ENCODE measurements at regions not wholly inside any gene's neighbourhood (a gene's known extent, or its start where the extent isn't known, plus 50 kb on each side); places are given as distances from the start of the nearest gene placed in this dataset.

DNA sequence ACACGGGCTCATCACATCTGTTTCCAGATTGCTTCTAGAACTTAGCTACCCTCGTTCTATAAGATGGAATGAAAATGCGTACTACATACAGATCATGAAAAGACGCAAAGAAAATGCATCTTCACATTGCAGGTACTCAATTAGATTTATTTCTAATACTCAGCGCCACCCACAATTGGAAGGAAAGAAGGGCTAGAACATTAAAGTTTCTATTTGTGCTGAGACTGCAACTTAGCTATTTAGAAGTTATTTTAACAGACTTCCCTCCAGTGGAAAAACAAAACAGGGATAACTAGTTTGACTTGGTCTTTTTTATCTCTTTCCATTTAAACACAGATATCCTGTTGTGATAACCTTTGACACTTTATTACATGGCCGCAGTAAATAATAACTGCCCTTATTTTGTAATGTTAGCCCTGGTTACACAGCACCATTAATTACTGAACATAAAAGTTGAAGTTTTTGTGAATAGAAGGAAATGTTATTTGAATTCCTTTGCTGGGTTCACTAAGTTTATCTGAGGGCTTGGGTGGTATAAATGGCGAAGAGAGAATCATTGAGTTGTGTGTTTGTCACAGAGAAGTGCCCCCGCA, 86.9 kb upstream of the SLC25A26 start:
- no peak for DNase-seq (ENCODE audit: low read depth)
- H3K4me3 ChIP-seq (ENCODE audit: low read depth, low read length) = no peak overlapping the region
- TF ChIP-seq, protein P1, sequence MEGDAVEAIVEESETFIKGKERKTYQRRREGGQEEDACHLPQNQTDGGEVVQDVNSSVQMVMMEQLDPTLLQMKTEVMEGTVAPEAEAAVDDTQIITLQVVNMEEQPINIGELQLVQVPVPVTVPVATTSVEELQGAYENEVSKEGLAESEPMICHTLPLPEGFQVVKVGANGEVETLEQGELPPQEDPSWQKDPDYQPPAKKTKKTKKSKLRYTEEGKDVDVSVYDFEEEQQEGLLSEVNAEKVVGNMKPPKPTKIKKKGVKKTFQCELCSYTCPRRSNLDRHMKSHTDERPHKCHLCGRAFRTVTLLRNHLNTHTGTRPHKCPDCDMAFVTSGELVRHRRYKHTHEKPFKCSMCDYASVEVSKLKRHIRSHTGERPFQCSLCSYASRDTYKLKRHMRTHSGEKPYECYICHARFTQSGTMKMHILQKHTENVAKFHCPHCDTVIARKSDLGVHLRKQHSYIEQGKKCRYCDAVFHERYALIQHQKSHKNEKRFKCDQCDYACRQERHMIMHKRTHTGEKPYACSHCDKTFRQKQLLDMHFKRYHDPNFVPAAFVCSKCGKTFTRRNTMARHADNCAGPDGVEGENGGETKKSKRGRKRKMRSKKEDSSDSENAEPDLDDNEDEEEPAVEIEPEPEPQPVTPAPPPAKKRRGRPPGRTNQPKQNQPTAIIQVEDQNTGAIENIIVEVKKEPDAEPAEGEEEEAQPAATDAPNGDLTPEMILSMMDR (IDR thresholded peaks at IDR 0.05; ENCODE audit: insufficient read depth, low read depth, low read length, missing control alignments) = no peak

DNA sequence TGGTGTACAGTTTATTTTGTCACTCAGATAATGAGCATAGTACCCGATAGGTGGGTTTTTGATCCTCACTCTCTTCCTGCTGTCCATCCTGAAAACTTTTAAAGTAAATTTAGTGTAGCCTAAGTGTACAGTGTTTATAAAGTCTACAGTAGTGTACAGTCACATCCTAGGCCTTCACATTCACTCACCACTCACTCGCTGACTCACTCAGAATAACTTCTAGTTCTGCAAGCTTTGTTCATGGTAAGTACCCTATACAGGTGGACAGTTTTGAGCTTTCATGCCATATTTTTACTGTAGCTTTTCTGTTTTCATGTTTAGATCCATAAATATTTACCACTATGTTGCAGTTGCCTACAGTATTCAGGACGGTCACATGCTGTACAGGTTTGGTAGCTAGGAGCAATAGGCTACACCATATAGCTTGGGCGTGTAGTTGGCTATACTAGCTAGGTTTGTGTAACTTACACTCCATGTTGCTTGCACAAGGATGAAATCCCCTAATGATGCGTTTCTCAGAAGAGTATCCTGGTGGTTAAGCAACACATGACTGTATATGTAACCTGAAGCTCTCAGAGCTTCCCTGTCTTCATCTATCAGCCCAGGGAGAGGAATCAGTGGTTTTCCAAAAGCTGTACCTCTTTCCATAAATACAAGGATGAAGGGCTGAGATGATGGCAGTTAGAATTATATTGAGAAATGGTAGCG, 87.6 kb upstream of the SLC25A26 start:
- no peak overlapping the region for H3K4me3 ChIP-seq (ENCODE audit: low read depth, low read length)
- no peak for DNase-seq (ENCODE audit: low read depth)
- TF ChIP-seq, protein P1 (IDR thresholded peaks at IDR 0.05; ENCODE audit: insufficient read depth, low read depth, low read length, missing control alignments) = no peak

DNA sequence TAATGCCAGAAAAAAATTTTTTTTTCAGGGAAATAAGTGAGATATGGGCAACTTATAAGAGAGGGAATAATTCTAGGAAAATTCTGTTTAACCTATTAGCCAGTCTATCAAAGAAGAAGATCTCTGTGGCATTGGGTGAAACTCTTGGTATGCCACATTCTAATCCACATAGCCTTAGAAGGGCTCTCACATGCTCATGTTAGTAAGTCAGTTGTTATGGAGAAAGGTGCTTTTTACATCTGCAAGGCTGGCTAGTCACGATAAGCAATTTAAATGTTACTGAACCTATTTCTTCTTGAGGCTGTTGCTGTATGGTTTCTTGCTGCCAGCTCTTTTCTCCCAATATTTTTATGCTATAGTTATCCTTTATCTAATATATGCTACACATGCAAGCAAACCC, 89.9 kb upstream of the MAGI1 start:
- H3K4me3 ChIP-seq (ENCODE audit: low read depth, low read length) = no peak overlapping the region
- TF ChIP-seq, protein P1 (IDR thresholded peaks at IDR 0.05; ENCODE audit: insufficient read depth, low read depth, low read length, missing control alignments) = no peak

DNA sequence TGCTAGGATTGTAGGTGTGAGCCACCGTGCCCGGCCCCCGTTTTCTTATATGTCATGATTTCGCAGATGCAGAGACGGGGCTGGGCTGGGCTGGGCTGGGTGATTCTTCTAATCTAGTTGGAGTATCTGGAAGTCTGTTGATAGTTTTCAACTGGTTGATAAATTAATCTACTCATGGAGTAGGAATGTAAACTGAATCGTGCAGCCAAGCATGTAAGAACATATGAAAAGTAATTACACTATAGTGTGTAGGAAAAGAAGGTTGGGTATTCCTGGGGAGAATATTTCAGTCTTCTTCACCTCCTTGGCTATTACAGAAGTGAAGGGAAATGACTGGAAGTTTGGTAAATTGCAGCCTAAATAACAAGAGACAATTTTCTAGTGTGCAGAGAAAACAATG, 82.6 kb upstream of the MAGI1 start:
- TF ChIP-seq, protein P1 (IDR thresholded peaks at IDR 0.05; ENCODE audit: insufficient read depth, low read depth, low read length, missing control alignments) = no peak
- no peak overlapping the region for H3K4me3 ChIP-seq (ENCODE audit: low read depth, low read length)
- DNase-seq (ENCODE audit: low read depth) = no peak

More for the DNA sequence above, 89.9 kb upstream of the MAGI1 start:
- DNase-seq (ENCODE audit: low read depth) = no peak

DNA sequence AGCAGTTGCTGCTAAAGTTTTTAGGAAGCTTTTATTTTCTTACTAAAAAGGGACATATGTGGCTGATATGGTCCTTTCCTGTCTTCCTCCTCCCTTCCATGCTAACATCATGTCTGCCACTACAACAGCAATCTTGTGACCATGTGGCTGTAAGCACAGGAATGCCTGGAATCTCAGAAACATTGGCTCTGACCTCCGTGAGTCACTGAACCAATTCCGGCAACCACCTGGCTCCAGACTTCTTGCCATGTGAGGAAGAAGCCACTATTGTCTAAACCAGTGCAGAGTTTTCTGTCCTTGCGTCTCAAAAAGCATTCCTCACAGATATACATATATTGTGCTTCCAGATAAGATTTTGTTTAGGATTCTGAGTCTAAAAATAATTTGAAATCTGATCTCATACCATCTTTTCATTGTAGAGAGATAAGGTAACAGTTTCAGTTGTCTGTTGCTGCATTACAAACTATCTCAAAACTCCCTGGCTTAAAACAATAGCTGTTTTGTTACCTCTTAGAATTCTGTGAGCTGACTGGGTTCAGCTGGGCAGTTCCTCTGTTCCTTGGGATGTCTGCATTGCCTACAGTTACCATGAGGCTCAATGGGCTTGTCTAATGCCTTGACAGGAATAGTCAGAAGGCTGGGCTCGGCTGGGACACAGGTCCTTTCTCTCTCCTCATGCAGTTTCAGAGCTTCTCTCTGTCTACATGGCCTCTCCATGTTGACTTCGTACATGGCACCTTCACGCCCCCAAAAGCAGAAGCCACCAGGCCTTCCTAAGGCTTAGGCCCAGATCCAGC, 77.3 kb upstream of the MAGI1 start:
- TF ChIP-seq, protein P1 (IDR thresholded peaks at IDR 0.05; ENCODE audit: insufficient read depth, low read depth, low read length, missing control alignments) = no peak
- H3K4me3 ChIP-seq (ENCODE audit: low read depth, low read length) = no peak overlapping the region
- DNase-seq (ENCODE audit: low read depth) = no peak

DNA sequence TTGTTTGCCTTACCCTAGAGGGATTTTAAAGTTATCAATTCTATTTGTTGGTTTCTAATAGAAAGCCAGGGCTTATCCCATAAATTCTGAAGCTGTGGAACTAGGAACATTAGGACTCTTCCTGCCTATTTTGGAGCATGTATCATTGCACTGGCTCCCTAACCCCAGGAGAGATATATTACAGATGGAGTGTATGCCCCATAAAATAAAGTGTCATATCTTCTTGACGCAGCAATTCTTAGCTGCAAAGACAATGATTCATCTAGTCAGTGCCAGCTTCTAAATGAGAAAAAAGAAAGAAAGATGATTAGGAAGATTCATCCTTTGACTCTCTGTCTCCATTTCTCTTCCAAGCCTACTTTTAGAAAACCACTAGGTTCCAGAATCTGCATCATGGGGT, 74.8 kb upstream of the MAGI1 start:
- TF ChIP-seq, protein P1 (IDR thresholded peaks at IDR 0.05; ENCODE audit: insufficient read depth, low read depth, low read length, missing control alignments) = no peak
- no peak overlapping the region for H3K4me3 ChIP-seq (ENCODE audit: low read depth, low read length)
- no peak for DNase-seq (ENCODE audit: low read depth)
